NCI-H345 treated with DMSO at 0.1 percent for 48 hours (cell line): ENCODE measurements at regions not wholly inside any gene's neighbourhood (a gene's known extent, or its start where the extent isn't known, plus 50 kb on each side); places are given as distances from the start of the nearest gene placed in this dataset.

Experiments
- DNase-seq: peaks from one replicate; lab custom pipeline; 2025; ENCODE audit not compliant: unreplicated experiment; lab: John Stamatoyannopoulos, UW

- DNase-seq, result no peak
These were observed 59.7 kb downstream of the GPX5 start for GRCh38 chr6:28585335-28585734.

- DNase-seq, result no peak
These were observed 60.6 kb downstream of the GPX5 start for GRCh38 chr6:28586324-28586723.

GRCh38 chr6:28586962-28587745, 61.5 kb downstream of the GPX5 start:
- DNase-seq, result peak; percentile 76

- DNase-seq, result no peak
These were observed 62.0 kb downstream of the GPX5 start for GRCh38 chr6:28587746-28588075.

GRCh38 chr6:28588666-28589065, 63.0 kb downstream of the GPX5 start:
- DNase-seq, result no peak

GRCh38 chr6:28589234-28589956, 63.7 kb downstream of the GPX5 start:
- no peak for DNase-seq

- no peak for DNase-seq
These were observed 64.3 kb downstream of the GPX5 start for GRCh38 chr6:28589957-28590349.

GRCh38 chr6:28597217-28597835, 71.6 kb downstream of the GPX5 start:
- no peak for DNase-seq

- DNase-seq, result no peak
These were observed 72.4 kb downstream of the GPX5 start for GRCh38 chr6:28597924-28598722.

GRCh38 chr6:28598757-28599686, 73.3 kb downstream of the GPX5 start:
- no peak for DNase-seq

- DNase-seq, result no peak
These were observed 74.6 kb downstream of the GPX5 start for GRCh38 chr6:28600245-28600644.

GRCh38 chr6:28603891-28604290, 78.2 kb downstream of the GPX5 start:
- DNase-seq, result no peak

- DNase-seq, result peak; percentile 39
These were observed 81.0 kb downstream of the GPX5 start for GRCh38 chr6:28606424-28607391.

- no peak for DNase-seq
These were observed 82.3 kb downstream of the GPX5 start for GRCh38 chr6:28607990-28608389.

GRCh38 chr6:28609672-28610071, 84.0 kb downstream of the GPX5 start:
- DNase-seq, result no peak

- no peak for DNase-seq
These were observed 89.9 kb downstream of the GPX5 start for GRCh38 chr6:28615616-28615954.

- no peak for DNase-seq
These were observed 90.5 kb downstream of the GPX5 start for GRCh38 chr6:28615955-28616747.

GRCh38 chr6:28618898-28619555, 93.3 kb downstream of the GPX5 start:
- DNase-seq, result no peak
